Medulla oblongata (tissue), 1 donor: ENCODE measurements at regions not wholly inside any gene's neighbourhood (a gene's known extent, or its start where the extent isn't known, plus 50 kb on each side); places are given as distances from the start of the nearest gene placed in this dataset.
"Not testable (repeated sequence)": the region's sequence is repeated elsewhere in the genome, so short reads cannot be mapped to it uniquely, and the experiment has no call there.

Experiments used
- DNase-seq: peaks from one replicate; pipeline ENCODE4 v3.0.0-alpha.2; 2015; ENCODE audit errors: extremely low spot score

DNA sequence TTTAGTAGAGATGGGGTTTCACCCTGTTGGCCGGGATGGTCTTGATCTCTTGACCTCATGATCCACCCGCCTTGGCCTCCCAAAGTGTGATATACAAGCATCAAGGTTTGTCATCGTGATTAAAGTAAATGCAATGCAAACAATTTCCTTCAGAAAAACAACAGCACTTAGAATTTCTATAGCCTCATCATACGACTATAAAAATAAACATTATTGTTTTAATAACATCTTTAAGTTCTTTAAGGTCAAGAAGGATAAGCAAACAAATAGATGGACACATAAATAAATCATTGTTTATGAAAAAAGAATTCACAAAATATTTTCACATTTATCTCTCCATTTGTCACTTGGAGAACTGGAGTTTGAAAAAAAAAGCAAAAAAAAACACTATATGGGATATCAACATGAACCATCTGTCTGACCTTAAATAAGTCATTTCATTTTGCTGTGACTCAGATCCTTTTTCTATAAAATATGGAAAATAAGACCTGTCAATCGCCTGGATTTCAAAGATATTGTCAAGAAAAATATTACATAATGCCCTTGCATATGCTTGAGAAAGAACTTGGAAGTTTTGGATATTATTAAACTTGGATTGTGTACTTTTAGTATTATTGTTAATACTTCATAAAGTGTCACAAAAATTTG, 642.0 kb upstream of the KCNMB2 start:
- no peak for DNase-seq

DNA sequence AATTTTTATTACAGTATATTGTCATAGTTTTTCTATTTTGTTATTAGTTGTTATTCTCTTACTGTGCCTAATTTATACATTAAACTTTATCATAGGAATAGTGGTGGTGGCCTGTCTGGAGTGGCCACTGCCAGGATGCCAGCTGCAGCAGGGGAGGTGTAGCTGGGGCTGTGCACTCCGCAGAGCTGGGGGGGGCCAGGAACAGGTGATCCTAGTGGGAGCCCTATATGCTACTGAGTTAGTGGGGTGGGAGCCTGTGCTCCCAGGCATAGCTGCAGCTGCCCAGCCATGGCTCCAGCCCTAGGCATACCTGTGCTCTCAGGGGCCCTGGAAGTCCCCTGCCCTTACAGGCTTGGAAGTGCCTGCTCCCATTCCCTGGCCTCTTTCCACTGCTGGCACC, 638.1 kb upstream of the KCNMB2 start:
- no peak for DNase-seq

DNA sequence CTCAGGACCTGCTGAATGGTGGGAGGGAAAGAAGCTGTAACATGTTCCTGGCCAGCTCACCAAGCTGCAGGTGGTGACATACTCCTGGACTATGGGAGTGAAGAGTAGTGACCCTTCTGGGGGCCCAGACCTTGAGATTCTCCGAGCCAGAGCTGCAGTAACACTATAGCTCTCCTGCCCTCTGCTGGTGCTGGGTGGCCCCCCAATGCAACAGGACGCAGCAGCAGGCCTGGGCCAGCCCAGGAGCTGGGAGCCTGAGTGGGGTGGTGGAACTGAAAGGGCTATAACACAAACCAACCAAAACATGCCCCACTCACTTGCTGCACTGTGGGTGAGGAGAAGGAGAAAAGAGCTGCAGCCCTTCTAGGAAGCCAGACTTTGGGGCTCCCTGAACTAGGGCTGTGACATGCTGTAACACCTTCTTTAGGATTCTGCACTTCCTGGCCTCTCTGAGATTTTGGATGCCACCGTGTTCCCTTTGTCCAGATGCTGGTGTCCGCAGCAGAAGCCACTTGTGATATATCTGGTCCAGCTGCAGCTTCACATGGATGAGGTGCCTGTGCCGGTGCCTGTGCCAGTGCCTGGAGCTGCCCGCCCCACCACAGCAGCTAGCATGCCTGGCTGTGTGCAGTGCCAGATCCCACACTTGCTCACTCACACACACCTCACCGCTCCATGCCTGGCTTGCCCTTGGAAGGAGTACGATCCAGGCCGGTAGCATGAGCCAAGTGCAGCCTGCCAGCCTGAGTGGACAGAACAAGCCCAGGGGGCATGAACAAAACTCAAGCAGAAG, 636.8 kb upstream of the KCNMB2 start:
- DNase-seq = no peak

DNA sequence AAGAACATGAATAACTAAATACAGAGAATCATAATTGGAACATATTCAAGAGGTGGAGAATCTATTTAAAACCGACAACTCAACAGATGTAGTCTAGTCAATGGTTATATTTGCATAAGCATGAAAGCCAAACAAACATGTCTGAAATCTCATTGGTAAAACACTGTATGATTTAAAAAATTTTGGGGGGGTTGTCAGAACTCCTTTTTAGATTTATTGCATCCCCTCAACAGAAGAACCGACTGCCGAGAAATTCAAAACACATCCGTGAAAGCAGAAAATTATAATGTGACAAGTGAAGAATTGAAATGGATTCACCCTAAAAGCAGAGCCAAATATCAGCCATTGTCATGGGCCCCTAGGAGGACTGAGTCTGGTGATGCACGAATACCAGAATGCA, 633.4 kb upstream of the KCNMB2 start:
- no peak for DNase-seq

DNA sequence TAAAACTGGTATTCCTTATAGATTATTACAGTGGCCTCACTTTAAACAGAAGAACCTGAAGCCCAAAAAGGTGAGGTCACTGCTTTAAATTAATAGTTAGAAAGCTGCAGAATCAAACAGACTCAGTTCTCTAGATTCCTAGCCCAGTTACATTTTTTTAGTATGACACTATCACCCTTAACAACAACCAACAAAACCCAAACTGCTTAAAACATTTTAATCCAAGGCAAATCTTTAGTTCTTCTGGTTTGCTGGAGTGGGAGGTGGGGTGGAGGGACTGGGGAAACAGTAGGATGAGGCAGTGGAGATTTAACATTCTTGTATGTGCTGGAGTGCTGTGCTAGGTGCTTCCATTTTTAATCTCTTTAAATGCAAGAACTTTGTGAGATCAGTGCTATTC, 631.6 kb upstream of the KCNMB2 start:
- DNase-seq = no peak

DNA sequence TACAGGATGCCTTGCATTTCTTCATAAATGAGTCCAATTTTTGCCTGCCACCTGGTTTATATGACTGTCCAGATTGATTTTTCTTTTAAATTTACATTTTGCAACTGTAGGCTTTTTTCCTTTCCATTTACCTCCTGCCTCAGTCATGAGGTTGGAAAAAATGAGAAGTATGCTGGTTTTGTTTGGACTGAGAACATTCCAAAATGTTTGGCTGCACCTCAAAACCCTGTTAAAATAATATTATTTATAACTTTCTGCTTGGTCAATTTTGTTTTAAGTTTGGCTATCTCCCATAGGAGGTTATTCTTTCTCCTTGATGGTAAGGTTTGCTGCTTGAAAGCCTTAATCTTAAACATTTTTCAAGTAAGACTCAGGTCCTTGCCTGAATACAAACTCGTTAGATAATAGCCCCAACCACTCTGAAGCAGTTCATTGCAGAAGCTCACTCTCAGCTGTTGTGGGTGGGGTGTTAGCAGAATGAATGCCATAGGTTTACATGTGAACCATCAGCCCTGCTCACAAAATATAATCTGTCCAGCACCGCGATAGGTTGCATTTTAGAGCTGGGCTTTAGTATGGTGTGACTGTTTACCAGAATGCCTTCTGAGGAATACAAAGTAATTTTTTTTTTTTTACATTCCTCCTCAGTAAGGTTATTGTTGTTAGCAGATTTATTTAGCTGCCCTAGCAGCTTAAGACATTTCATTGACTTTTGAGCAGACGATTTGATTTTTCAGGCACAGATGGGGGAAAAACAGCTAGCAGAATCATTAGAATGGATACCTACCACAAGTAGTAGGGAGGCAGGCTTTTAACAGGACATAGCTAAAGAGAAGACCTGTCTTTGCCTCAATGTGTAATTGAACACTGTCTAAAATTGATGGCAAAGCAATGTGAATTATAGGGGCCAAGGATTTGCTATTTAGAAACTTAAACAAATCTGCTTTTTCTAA, 630.8 kb upstream of the KCNMB2 start:
- DNase-seq = peak; percentile 26

DNA sequence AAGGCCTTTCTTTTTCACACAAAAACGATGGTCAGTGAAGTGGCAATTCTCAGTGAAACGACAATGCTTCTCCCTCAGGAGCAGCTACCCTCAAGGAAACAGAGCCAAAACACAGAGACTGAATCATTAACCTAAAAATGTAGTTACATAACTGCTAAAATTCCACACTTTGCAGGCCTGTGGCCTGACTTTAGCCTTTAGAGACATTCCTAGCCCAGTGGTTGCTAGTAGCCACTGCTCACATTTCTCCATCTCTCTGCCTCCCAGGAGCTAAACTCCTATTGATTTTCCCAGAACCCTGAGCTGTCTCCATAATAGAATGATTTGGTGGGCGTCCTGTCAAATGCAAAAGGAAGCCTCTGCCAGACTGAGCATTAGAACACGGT, 630.1 kb upstream of the KCNMB2 start:
- peak; percentile 66 for DNase-seq

DNA sequence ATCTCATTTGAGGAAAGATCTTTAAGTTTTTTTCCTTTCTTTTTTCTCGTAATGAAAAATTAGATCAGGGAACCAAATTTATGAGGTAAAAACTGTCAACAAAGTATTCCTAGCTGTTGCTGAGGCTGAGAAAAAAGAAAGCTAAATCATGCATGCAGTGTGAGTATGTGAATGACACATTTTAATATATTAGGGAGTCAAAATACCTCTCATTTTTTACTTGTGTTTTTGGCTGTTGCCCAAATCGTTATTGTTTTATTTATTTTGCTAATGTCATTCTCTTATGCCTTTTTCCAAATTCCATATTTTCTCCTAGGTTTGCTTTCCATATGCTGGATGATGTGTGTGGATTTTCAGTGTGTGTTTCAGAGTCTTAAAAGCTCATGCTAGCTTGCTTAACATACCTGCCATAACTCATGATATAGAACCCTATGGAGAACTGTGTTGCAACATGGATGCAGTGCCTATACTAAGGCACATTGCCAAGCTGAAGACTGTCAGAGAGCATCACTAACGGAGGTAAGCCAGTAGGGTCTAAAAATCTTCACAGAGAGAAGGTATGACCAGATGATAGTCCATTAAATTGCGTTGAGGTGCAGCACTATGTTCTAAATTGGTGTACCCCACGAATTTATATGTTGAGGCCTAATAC, 629.5 kb upstream of the KCNMB2 start:
- no peak for DNase-seq

DNA sequence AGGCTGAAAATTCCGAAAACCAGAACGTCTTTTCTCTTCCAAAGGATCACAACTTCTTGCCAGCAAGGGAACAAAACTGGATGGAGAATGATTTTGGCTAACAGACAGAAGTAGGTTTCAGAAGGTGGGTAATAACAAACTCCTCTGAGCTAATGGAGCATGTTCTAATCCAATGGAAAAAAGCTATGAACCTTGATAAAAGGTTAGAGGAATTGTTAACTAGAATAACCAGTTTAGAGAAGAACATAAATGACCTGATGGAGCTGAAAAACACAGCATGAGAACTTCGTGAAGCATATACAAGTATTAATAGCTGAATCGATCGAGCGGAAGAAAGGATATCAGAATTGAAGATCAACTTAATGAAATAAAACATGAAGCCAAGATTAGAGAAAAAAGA, 626.7 kb upstream of the KCNMB2 start:
- DNase-seq = not testable (repeated sequence)

DNA sequence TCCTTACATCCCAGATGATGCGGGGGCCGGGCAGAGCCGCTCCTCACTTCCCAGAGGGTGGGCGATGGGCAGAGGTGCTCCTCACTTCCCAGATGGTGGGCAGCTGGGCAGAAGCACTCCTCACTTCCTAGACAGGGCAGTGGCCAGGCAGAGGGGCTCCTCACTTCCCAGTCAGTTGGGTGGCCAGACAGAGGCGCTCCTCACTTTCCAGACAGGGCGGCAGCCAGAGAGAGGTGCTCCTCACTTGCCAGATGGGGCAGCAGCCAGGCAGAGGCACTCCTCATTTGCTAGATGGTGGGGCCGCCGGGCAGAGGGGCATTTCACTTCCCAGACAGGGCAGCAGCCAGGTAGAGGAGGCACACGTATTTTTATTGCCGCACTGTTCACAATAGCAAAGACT, 622.0 kb upstream of the KCNMB2 start:
- no peak for DNase-seq

DNA sequence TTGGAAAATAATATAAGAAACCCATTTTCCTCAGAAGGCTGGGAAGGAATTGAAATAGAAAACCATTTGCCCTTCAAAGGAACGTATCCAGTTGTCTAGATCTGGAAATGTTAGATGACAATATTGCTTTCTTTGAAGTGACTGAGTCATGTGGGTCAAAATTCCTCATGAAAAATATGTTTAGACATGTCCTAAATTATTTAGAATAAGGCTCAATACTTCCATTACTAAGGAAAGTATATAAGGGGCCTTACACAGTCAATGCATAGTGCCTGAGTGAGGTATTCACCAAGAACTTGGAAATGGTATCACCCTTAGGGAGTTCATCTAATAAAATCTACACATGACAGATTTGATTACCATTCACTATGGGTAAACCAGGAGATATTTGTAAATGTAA, 619.8 kb upstream of the KCNMB2 start:
- no peak for DNase-seq

DNA sequence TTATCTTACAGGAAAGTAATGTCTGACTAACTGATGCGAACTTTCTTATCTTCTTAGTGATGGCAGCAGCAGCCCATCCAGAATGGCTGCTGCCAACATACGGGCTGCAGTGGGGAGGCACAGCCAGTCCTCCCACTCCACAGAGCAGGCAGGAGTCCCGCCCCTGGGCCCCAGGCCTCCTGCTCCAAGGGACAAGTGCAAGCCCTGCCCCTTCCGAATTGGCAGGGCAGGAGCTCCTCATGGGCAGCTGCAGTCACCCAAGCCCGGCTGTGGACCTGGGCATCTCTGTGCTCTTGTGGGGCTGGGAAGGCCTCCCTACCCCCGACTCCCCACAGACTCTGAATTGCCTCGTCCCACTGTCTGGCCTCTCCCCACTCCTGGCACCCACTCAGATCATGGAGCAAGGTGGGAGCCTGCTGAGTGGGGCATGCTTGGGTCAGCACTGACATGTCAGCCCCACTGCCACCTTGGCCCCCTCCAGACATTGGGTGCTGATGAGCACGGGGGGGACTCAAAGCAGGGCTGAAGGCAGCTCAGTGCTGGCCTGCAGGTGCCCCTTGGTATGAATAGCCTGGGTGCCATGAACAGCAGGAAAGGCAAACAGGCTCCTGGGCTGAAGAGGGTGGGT, 618.9 kb upstream of the KCNMB2 start:
- DNase-seq = no peak

DNA sequence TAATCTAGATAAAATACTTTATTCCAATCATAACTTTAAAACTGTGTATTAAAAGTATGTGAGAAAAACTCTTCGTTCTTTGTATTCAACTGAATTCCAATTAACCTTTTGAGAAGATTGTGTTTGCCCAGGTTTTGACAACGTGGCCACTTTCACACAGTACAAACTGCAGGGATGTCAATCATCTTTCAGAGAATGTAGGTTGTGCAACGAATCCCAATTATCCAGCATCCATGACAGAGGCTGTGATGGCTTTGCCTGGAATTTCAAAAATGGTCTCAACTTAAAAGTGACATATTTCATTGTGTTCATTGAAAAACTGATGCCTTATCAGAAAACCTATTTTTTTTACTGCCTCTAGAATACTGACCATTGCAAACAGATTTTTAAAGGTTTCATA, 615.1 kb upstream of the KCNMB2 start:
- DNase-seq = no peak

DNA sequence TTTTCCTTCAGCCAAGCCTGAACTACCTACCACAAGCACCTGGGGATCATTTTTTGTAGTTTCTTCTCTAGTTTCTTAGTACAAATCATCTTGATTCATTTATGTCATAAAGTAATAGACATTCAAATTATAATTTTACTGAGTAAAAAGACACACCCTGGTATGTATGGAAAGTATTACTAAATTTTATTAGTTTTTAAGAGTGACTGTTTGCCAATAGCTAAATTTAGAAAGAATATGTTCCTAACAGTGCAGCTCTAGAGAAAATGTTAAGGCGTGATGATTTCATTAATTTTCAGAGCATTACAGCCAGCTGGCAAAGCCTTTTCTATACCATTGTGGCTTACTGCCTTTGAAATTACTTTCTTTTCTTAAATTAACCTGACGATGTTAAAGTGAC, 612.0 kb upstream of the KCNMB2 start:
- no peak for DNase-seq

DNA sequence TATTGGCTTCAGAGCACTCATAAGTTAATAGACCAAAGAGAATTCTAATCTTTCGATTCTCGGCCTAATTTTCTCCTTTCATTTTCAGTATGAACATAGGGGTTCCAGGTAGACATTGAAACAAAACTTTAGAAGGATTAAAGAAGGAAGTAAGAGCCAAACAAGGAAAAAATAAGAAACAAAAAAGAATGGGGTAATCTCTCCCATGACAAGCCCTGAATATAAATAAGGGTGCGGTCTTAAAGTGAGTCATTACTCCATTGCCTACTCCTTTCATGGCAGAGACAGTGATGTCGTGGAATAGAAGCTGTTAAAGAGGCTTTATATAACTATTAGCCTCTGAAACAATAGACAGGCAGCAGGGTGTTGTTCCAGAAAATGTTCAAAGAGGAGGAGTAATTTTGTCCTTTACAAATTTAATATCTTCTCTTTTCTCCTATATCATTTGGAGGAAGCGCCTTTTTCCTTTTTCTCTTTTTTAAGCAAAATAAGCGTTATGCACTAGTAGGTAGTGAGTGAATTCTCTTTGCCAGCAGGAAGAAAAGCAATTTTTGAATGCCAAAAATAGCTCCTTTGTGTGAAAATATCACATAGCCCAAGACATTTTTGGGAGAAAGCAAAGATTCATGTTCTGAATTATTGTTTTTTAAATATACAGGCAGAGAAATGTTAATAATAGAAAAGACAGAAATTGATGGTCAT, 607.9 kb upstream of the KCNMB2 start:
- DNase-seq = no peak

DNA sequence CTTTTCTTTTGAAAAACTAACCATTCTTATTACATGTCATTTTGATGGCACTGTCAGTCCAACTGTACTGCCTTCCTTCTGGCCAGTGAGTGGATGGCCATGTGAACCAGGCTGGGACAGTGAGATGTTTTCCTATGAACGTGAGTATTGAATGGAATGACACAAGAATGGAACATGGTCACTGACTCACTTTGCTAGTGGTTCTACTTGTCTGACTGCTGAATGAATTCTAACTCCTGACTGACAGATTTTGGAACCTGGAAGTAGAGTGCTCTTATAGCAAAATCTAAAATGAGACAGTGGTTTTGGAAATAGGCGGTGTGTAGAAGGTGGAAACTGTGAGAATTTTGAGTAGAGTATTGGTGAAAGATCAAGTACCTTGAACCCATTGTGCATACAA, 606.9 kb upstream of the KCNMB2 start:
- DNase-seq = no peak

DNA sequence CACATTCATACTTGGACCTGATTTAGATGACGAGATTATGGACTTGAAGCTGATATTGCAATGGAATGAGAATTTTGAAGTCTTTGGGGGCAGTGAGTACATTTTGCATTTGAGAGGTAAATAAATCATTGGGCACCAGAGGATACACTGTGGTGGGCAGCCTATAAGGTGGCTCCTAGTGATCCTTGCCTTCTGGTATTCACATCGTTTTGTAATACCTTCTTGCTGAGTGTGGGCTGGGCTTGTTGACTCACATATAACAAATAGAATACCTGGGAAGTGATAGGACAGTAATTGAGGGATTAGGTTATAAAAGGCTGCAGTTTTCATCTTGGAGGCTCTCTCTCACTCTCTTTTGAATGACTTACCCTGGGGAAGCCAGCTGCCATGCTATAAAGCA, 605.5 kb upstream of the KCNMB2 start:
- DNase-seq = no peak

DNA sequence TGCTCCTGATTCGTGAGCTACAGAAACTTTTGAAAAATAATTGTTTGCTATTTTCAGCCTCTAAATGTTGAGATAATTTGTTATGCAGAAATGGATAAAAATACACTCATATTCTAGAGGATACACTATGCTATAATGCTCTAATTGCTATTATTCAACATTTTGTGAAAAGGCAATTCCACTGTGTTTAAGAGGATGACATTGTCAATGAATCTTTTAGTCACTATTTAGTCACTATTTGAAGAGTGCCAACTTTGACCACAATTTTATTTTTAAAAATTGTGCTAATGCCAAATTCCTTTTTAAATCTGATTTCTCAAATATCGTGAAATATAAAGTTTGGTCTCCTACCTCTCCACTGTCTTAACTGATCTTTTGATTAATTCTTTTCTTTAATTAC, 604.9 kb upstream of the KCNMB2 start:
- no peak for DNase-seq

DNA sequence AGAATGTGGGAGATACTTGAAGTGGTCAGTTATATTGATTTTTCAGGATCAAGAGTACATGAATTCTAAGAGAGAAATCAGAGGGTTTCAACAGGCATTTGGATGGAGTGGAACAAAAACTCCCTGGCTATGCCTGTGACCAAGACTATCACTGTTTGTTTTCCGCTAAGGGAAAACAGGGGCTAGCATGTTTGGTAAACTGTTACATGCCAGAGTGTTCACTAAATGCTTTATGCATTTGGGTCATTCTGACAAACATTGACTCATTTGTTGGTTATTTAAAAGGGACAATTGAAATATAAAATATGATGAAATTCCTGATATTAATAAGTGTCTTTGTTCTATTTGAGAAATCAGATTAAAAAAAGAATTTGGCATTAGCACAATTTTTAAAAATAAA, 603.9 kb upstream of the KCNMB2 start:
- no peak for DNase-seq

DNA sequence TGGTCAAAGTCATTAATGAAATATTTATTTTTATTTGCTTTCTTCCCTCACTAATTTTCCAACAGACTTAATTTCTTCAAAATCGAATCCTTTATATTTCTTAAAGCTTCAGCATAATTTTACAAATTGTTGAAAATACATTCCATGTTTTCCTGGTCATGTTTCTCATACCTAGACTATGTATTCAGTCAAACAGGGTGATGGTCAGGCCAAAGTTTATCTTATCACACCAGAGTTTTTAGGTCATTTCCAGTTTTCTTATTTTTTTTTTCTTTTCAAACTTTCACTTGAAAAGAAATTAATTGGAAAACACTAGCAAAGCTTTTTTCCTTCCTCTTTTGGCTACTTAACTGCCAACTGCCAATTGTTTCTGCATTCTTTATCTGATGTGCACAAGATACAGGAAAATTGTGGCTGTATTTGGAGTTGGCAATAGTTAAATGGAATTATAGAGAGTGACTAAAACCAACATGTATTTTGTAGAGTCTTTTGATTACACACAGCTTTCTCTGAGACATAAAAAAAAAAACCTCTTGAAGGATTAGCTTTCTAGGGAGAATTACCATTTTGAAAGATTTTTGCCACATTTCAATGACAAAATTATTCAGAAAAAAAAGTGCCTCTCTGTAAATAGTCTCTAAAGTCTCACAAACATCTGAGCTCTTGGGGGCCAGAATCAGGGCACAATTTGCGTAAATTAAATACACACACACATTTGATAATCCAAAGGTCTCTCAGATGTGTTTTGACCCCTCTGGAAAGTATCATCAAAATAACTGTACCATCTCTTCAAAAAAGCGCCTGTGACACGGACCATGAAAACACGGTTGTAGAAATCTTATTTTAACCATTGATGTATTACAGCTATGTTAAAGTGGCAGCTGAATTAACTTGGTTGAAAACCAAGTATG, 603.2 kb upstream of the KCNMB2 start:
- no peak for DNase-seq
